HFF-Myc (cell line): ENCODE measurements at regions not wholly inside any gene's neighbourhood (a gene's known extent, or its start where the extent isn't known, plus 50 kb on each side); places are given as distances from the start of the nearest gene placed in this dataset.

Experiments
- DNase-seq: peaks from one replicate; pipeline ENCODE4 v3.0.0-alpha.2; 2011; ENCODE audit warnings: low read depth; ENCODE audit errors: extremely low read depth
- H3K4me3 ChIP-seq: replicated peaks from 2 replicates; pipeline ENCODE4 v1.5.1; 2011; ENCODE audit warnings: low read depth, mild to moderate bottlenecking, control low read depth, low read length
- TF ChIP-seq, protein P1 (sequence below): IDR thresholded peaks from 2 replicates; pipeline ENCODE4 v1.5.1; 2012; ENCODE audit warnings: mild to moderate bottlenecking, low read depth, low read length, control low read depth; ENCODE audit errors: missing control alignments

GRCh38 chr3:5343459-5343858, 156.0 kb downstream of the EDEM1 start:
- DNase-seq, result no peak
- H3K4me3 ChIP-seq, result no peak overlapping the region
- TF ChIP-seq, protein P1, sequence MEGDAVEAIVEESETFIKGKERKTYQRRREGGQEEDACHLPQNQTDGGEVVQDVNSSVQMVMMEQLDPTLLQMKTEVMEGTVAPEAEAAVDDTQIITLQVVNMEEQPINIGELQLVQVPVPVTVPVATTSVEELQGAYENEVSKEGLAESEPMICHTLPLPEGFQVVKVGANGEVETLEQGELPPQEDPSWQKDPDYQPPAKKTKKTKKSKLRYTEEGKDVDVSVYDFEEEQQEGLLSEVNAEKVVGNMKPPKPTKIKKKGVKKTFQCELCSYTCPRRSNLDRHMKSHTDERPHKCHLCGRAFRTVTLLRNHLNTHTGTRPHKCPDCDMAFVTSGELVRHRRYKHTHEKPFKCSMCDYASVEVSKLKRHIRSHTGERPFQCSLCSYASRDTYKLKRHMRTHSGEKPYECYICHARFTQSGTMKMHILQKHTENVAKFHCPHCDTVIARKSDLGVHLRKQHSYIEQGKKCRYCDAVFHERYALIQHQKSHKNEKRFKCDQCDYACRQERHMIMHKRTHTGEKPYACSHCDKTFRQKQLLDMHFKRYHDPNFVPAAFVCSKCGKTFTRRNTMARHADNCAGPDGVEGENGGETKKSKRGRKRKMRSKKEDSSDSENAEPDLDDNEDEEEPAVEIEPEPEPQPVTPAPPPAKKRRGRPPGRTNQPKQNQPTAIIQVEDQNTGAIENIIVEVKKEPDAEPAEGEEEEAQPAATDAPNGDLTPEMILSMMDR, result no peak

DNA sequence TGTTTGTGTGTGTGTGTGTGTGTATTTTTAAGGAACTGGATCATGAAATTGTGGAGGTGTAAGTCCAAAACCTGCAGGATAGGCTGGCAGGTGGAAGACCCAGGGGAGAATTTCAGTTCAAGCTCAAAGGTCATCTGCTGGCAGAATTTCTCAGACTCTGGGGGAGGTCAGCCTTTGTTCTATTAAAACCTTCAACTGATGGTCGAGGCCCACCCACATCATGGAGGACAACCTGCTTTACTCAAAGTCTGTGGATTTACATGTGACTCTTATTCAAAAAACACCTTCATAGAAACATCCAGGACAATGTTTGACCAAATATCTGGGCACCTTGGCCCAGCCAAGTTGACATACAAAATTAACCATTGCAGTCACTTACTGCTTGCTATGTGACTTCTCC, 157.2 kb downstream of the EDEM1 start:
- no peak for DNase-seq
- H3K4me3 ChIP-seq, result no peak overlapping the region
- TF ChIP-seq, protein P1, result no peak

- TF ChIP-seq, protein P1, result no peak
- DNase-seq, result no peak
- H3K4me3 ChIP-seq, result no peak overlapping the region
These were observed 160.0 kb downstream of the EDEM1 start for GRCh38 chr3:5347486-5347885.

- H3K4me3 ChIP-seq, result no peak overlapping the region
- no peak for DNase-seq
- TF ChIP-seq, protein P1, result no peak
These were observed 160.9 kb downstream of the EDEM1 start for GRCh38 chr3:5348229-5348902.

- no peak for DNase-seq
- TF ChIP-seq, protein P1, result no peak
- H3K4me3 ChIP-seq, result no peak overlapping the region
These were observed 161.8 kb downstream of the EDEM1 start for GRCh38 chr3:5349343-5349742.

DNA sequence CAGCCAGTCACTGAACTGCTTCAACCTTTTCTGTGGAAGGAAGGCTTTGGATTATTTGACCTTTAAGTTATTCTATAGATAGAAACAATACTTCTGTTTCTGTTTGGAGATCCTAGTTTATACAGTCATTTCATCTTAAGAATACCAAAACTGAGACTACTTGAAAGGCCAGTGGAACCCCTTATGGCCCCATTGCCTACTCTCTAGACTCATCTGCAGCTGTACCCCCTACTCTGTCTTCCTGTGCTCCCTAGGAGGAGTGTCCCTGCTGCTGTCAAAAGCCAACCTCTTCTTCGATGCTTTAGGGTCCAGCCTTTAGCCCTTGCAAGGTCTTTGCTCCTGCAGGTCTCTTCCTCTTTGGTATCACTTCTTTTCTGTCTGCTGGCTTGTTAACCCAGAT, 169.6 kb downstream of the EDEM1 start:
- DNase-seq, result no peak
- TF ChIP-seq, protein P1, result no peak
- no peak overlapping the region for H3K4me3 ChIP-seq

DNA sequence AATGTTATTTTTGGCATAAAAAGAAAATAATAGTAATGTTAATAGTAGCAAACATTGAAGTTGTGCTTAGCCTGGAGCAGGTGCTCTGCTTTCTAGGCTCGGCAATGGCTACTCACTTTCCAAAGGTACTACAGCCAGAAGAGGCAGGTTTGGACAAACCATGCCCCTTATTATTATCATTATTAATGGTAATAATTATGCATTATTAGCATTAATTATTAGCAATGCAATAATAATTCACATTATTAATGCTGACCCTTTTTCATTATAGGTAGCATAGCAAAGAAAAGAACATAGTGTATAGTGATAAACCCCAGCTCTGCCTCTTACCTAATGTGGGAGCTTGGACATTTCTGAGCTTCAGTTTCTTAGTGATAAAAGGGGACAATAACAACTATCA, 171.4 kb downstream of the EDEM1 start:
- TF ChIP-seq, protein P1, result no peak
- no peak overlapping the region for H3K4me3 ChIP-seq
- DNase-seq, result no peak
